ENCODE measurements at regions not wholly inside any gene's neighbourhood (a gene's known extent, or its start where the extent isn't known, plus 50 kb on each side); places are given as distances from the start of the nearest gene placed in this dataset.

- TF ChIP-seq POLR2AphosphoS5 (IDR thresholded peaks at IDR 0.05; ENCODE audit: borderline replicate concordance, low read depth, low read length) (no peak), FOXP2 (optimal IDR thresholded peaks at IDR 0.05; ENCODE audit: control extremely low read depth, extremely low read length, insufficient read depth) (no peak)
Observed at GRCh38 chr13:63337041-63337440, 1921.4 kb upstream of the PCDH20 start.
